HT-29 (cell line): ENCODE measurements at regions not wholly inside any gene's neighbourhood (a gene's known extent, or its start where the extent isn't known, plus 50 kb on each side); places are given as distances from the start of the nearest gene placed in this dataset.

ENCODE experiments used
- DNase-seq: peaks from one replicate; pipeline ENCODE4 v3.0.0-alpha.2; 2015; ENCODE audit warnings: low spot score

GRCh38 chr18:55783921-55784320 is 195.9 kb upstream of the TCF4 start:
- no peak for DNase-seq

GRCh38 chr18:55781481-55781957 is 193.5 kb upstream of the TCF4 start:
- DNase-seq, result peak; percentile 51

DNA sequence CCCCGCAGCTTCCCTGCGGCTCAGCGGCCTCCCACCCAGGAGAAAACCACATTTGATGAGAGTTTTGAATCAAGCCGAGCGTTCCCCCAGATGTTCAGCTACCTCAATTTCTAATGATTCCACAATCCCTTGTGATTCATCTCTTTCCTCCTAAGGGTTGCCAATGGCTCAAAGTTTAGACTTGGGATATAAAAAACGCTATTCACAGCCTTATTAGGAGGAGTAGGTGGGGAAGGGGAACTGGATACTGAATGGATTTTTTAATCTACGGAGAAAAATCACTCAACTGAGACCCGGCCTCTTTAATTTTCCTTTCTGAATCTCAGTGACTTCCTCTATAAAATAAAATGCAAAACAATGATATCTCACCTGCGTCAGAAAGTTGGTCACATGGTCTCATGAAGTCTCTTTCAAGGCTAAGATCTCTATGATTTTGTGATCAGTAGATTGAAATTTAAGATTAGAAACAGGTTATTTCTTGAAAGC is 192.6 kb upstream of the TCF4 start:
- no peak for DNase-seq

- DNase-seq, result no peak
Observed at GRCh38 chr18:55779691-55780585, 191.9 kb upstream of the TCF4 start.

DNA sequence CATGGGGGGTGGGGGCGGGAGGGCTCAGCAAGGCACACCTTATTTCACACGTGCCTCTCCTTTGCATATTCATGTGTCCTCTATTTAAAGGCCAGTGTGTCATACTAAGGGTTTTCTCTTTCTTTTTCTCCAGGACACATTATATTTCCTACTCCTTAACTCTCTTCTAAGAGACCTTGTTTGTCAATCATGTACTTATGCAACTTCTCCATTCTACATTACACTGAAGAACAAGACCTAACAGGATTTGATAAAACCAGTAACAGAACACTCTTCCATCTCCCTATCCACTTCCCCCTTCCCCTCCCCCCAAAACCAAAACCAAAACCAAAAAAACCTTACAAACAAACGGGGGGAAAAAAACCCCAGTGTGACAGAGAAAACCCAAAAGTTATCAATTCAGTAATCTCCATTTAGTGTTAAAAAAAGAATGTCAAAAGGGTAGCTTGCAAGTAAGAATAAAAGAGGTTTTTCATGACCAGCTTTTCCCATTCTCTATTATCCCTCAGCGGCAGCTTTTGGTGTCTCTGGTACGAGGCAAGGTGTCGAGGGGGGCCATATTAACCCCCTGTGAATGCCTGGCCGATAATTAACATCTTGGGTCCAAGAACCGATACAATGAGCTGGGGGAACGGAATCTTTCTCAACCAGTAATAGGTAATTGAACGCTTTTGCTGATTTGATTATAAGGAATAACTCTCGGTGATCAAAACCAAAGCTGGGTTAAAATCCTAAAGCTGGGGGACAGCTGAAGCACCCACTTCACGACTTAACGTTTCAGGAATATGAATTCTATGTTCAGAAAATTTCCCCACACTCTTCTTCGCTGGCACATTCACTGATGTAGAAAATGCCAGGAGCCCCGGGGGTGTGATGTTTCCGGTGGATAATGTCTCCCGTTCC is 191.0 kb upstream of the TCF4 start:
- DNase-seq, result no peak

GRCh38 chr18:55777666-55778304 is 189.8 kb upstream of the TCF4 start:
- no peak for DNase-seq

DNA sequence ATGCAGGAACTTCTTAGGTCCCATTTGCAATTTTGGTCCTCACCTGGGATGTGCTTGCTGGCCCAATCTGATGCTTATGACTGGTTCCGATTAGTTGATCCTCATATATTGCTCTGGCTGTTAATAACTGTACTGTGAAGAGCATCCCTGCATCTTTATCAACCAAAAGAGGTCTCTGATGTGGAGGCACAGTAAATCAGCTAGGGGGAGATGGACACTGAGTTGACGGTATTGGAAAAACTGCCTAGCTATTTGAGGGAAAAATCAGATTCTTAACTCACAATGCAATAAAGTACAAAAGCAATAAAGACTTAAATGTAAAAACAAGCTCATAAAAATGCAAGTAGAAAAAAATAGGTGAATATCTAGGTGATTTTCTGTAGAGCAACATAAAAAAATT is 188.0 kb upstream of the TCF4 start:
- DNase-seq, result no peak

DNA sequence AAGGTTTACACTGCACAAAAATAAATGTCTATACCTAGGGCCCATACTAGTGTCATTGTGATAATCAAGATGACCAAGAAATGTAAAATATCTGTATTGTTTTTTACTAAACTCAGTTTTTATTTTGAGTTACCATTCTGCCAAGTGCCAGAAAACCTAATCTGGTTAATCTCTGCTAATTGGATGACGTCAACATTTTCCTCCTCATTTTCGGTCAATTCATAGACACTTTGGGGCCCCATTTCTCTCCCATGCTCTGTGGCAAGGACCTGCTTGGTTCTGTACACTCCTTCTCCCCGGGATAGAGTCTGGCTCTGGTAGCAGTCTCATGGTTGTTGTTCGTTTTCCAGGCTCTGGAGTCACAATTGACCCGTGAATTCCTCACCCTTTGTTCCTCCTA is 186.5 kb upstream of the TCF4 start:
- no peak for DNase-seq

DNA sequence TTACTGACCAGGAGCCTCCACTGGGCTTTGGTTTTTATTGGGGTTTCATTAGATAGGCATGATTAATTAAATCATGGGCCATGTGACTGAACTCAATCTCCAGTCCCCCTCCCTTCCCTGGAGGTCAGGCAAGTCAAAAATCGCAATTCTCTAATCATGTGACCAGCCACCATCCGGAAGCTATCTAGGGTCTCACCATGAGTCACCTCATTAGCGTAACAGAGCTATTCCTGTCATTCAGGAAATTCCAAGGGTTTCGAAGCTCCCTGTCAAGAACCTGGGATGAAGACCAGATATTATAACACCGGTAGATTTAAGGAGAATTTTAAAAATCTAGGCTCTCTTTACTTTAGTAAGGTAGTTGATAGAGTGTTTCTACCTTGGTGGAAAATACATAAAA is 180.3 kb upstream of the TCF4 start:
- no peak for DNase-seq

- DNase-seq, result peak; percentile 17
Observed at GRCh38 chr18:55764386-55764785, 176.4 kb upstream of the TCF4 start.

- peak; percentile 10 for DNase-seq
Observed at GRCh38 chr18:55763805-55764204, 175.8 kb upstream of the TCF4 start.

GRCh38 chr18:55763298-55763697 is 175.3 kb upstream of the TCF4 start:
- peak; percentile 37 for DNase-seq

DNA sequence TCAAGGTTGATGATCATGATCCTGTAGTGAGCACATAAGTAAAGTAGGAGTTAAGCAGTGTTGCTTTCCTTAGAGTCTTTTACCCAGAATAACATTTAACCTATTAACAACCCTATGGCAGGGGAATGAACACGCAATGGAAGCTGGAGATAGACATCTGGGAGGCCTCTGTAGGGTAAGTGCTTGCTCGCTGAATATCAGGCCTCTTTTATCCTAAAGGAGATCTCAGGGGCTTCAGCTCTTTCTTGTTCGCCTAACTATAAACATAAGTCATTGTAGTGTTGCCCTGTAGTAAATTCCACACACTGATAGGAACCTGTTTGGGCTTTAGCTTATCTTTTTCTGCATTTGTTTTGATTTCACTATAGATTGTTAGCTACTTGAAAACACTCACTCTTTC is 174.4 kb upstream of the TCF4 start:
- DNase-seq, result no peak

DNA sequence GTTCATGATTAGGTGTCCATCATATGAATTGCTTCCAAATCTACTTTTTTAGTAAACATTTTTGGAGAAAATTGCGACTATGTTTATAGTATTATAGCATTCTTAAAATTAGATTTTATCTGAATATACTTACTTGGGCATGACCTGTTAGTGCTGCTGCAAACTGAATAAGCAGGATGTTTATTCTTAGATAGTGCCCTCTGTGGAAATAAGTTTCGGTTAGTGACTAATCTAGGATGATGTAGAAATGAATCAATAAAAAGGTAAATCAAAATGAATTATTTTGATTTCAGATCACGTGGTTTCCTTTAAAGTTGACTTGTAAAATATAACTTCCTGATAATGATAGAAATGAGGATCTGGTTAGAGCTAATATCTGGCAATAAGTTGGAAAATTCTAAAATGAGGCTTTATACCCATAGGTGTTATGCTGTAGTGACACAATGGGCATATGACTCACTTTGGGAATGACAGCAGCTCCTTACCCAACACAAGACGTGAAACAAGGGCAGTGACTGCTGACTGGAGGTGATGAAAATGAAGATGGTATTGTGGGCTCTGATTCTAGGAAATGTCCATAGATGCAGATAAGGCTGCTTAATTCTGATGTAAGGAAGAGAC is 165.8 kb upstream of the TCF4 start:
- DNase-seq, result peak; percentile 41

DNA sequence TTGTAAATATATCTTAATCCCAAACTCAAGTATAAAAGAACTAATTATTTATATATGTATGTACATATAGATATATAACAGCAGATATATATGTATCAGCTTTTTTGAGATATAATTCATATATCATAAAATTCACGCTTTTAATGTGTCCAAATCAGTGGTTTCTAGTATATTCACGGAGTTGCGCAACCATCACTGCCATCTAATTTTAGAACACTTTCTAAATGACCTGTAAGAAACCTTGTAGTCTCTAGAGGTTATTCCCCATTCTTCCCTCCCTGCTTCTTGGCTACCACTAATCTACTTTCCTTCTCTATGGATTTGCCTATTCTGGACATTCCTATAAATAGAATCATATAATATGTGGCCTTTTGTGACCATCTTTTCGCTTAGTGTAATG is 163.5 kb upstream of the TCF4 start:
- DNase-seq, result no peak

DNA sequence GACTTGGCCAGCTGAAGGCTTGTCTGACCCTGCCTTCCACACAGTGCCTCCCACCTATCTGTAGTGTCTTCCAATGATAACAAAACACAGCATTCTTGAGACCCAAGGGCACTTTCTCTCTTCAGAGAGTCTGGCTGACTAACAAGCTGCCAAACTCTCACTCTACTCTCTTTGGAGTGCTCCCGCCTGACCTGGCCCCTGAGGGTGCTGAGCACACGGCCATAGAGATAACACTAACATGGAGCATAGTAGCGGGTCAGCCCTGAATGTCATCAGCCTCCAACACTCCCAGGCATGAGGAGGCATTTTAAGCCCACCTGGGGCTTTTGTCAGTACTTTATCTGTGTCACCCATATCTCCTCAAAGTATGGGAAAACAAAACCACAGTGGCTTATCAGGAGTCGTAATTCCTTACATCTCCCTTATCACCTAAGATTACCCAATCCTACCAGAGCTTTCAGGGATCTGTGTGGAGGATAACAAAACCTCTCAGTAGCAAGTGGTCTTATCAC is 160.3 kb upstream of the TCF4 start:
- no peak for DNase-seq

DNA sequence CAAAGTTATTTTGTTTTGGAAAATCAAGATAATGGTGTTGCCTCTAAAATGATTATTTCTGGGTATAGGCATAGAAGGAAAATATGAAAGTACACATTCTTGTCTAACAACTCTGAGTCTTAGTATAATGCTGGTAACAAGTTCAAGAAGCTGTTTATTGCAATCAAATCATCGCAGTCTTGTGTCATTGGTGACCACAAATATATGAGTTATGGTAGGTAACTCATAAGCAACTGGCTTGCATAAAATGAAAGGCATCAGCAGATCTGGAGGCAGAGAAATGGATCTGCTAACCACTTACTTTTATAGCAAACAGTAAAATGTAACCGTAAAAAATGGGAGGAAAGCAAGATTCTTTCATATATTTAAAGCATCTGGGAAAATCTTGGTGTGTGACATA is 156.2 kb upstream of the TCF4 start:
- no peak for DNase-seq

DNA sequence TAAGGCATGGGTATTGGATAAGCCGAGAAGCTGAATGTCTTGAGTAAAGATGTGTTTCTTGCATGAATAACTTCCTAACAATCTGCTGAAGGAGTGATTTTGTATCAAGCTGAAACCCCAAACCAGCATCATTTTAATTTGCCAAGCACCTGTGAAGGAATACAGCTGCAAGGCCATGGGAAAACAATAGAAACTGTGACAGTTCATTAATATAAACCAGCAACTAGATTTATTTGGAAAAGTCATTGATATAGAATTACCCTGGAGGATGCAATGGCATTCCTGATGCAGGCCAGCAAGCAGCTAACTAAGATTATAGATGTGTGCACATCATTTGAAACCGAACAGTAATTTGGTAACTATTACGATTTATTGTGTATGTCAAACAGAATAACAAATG is 155.7 kb upstream of the TCF4 start:
- no peak for DNase-seq

DNA sequence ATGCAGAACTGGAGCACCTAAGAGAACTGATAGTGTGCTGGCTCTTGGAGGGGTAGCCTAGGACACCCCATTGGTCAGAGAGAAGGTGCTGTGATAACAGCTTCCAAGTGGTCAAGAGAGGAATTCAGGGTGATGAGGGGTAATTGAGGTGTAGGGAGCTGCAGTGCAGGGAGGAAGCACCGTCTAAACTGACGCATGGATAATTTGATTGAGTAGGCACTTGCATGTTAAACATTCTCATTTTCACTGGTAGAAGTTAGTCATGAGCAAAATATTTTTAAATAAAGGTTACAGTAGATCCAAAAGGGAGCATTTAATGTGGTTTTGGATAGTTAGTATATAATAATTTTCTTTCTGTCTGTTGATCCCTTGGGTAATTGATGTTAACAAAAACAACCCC is 155.1 kb upstream of the TCF4 start:
- no peak for DNase-seq

GRCh38 chr18:55739488-55739887 is 151.5 kb upstream of the TCF4 start:
- DNase-seq, result no peak

DNA sequence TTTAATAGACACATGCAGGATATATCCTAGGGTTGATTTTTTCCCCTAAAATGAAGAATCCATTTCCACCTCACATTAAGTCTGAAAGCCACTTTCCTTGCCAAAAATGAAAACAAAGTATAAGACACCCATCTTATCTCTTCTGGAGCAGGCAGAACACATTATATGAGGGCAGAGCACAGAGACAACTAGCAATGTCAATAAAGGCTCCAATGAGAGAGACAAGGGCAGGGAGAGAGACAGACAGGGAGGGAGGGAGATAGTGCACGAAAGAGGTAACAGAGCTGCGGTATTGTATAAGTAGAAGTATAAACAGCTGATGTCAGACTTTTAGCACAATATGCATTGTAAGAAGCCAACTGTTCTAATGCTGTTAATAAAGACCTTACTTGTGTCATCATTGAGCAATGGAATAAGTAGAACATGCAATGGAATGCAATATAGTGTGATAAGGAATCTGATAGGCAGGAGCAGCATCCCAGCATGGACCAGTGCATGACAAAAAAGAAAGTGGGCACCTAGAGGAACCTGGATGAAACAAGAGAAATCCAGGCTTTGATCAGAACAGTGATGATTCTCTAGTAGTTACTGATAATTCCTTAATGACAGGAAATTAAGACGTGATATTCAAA is 150.6 kb upstream of the TCF4 start:
- DNase-seq, result no peak
